BJ (cell line): ENCODE measurements at regions not wholly inside any gene's neighbourhood (a gene's known extent, or its start where the extent isn't known, plus 50 kb on each side); places are given as distances from the start of the nearest gene placed in this dataset.

ENCODE experiments used
- CTCF ChIA-PET: fragments of 350-600 bp; formaldehyde crosslinking; extraction: SDS; loops from one replicate; lab custom pipeline; 2021; ENCODE audit warnings: antibody characterized with exemption, inconsistent platforms; lab: Yijun Ruan, JAX
- POLR2A ChIA-PET: fragments of 300-600 bp; sonication (Branson Sonifier 250); formaldehyde crosslinking; extraction: SDS; loops from one replicate; lab custom pipeline; 2021; ENCODE audit warnings: antibody characterized with exemption; lab: Charles Lee
- DNase-seq: peaks from one replicate; pipeline ENCODE4 v3.0.0-alpha.2; 2011; ENCODE audit warnings: low read depth
- H3K27me3 ChIP-seq: 2 replicates; pipeline ENCODE4 v1.6.0; 2011; ENCODE audit warnings: low read length; ENCODE audit not compliant: control insufficient read depth, insufficient read depth
- H3K36me3 ChIP-seq: 2 replicates; pipeline ENCODE4 v1.5.1; 2011; ENCODE audit warnings: low read length; ENCODE audit not compliant: control insufficient read depth, insufficient read depth
- H3K4me3 ChIP-seq: 2 replicates; pipeline ENCODE4 v1.5.1; 2011; ENCODE audit warnings: low read depth, mild to moderate bottlenecking, control low read depth, low read length
- CTCF ChIP-seq: IDR thresholded peaks from 2 replicates; pipeline ENCODE4 v1.5.1; 2011; ENCODE audit warnings: low read depth, mild to moderate bottlenecking, control low read depth, inconsistent platforms, low read length, moderate library complexity; ENCODE audit not compliant: insufficient read depth

DNA sequence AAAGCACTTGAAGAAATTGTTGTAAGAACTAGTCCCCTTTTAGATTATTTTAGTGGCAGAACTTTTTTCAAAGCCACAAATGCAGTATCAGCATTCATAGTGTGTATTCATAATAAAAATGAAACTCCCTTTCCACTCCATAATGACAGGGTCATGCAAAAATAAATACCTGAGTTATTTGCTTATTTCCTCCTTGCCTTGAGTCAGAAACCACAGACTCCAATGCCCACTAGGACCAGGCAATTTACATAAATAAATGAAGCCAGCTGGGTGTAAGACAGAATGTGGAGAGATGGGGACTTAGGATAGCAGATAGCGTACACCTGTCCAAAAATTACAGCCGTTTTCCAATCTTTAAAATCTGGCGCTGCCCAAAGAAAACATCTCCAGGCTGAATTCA is 417.8 kb downstream of the TMEM161B start:
- CTCF ChIA-PET: no interaction called here
- no peaks in the 10 kb centered on the region for H3K36me3 ChIP-seq
- no peak for DNase-seq
- no peak for TF ChIP-seq CTCF
- H3K27me3 ChIP-seq: no peaks in the 10 kb centered on the region
- POLR2A ChIA-PET: interaction anchor here (0.5 kb wide), 1 partner anchor 639 kb away, joined by 3 read pairs; no protein-coding TSS in a partner anchor
- H3K4me3 ChIP-seq: no peak overlapping the region

- no peak for TF ChIP-seq CTCF
- Histone ChIP-seq H3K36me3 (no peaks in the 10 kb centered on the region), H3K27me3 (no peaks in the 10 kb centered on the region), H3K4me3 (no peak overlapping the region)
- DNase-seq: no peak
- ChIA-PET CTCF (interaction anchor here (1.3 kb wide), 1 partner anchor 65 kb away, joined by 3 read pairs; no protein-coding TSS in a partner anchor), POLR2A (no interaction called here)
These were observed 422.9 kb downstream of the TMEM161B start for GRCh38 chr5:87845734-87846133.

- no peaks in the 10 kb centered on the region for H3K27me3 ChIP-seq
- ChIA-PET POLR2A (no interaction called here), CTCF (interaction anchor here (1.3 kb wide), 1 partner anchor 64 kb away, joined by 3 read pairs; no protein-coding TSS in a partner anchor)
- H3K36me3 ChIP-seq: no peaks in the 10 kb centered on the region
- DNase-seq: no peak
- no peak overlapping the region for H3K4me3 ChIP-seq
- TF ChIP-seq CTCF: no peak
These were observed 423.8 kb downstream of the TMEM161B start for GRCh38 chr5:87844866-87845265.

- Histone ChIP-seq H3K27me3 (no peaks in the 10 kb centered on the region), H3K4me3 (no peak overlapping the region), H3K36me3 (no peaks in the 10 kb centered on the region)
- no peak for TF ChIP-seq CTCF
- no peak for DNase-seq
- ChIA-PET POLR2A (no interaction called here), CTCF (interaction anchor here (1.3 kb wide), 1 partner anchor 63 kb away, joined by 3 read pairs; no protein-coding TSS in a partner anchor)
These were observed 424.2 kb downstream of the TMEM161B start for GRCh38 chr5:87844449-87844848.

DNA sequence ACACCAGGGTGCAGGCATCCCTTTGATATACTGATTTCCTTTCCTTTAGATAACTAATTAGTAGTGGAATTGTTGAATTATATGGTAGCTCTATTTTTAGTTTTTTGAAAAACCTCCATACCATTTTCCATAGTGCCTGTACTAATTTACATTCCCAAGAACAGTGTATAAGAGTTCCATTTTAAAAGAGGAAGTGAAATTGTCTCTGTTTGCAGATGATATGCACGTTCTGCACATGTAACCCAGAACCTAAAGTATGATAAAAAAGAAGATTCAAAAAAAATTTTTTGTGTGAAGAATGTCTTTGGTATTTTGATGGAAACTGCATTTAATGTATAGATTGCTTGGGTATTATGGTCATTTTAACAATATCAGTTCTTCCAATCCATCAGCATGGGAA is 424.0 kb upstream of the CCNH start:
- no peak for TF ChIP-seq CTCF
- Histone ChIP-seq H3K36me3 (no peaks in the 10 kb centered on the region), H3K4me3 (no peak overlapping the region), H3K27me3 (no peaks in the 10 kb centered on the region)
- POLR2A ChIA-PET: no interaction called here
- no peak for DNase-seq
- CTCF ChIA-PET: no interaction called here
